NK-92 (cell line): ENCODE measurements at regions not wholly inside any gene's neighbourhood (a gene's known extent, or its start where the extent isn't known, plus 50 kb on each side); places are given as distances from the start of the nearest gene placed in this dataset.

Source experiments
- DNase-seq: peaks from one replicate; lab custom pipeline; 2025; ENCODE audit not compliant: unreplicated experiment; lab: John Stamatoyannopoulos, UW

DNA sequence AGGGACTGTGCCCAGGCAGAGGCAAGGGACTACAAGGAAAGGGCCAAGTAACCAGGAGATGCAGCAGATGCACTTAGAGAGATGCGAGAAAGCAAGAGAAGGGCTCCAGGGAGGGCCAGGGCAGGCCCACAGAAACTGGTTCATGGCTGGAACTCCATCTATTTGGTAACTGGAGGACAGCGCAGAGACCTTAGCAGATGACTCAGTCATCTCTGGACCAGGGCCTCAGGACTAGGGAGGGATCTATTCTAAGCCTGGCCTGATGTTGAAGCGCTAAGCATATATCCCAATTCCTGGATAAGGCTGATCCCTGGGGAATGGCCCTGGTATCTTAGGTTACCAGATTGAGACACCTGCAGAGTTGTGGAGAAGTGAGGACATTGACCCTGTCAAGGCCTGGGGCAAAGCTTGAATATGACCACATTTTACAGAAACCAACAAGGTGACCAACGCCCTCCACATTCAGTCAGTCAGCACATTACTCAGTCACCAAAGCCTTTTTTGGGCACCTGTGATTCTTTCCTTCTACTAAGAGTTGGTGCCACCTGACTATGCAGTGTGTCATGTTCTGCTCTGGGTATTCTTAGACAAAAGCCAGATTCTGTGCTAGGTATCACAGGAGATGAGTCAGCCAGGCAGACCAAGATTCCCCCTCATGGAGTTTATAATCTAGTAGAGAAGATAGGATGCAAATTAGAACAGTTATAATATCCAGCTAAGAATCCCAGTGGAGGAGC is 68.4 kb upstream of the SLCO3A1 start:
- no peak for DNase-seq

DNA sequence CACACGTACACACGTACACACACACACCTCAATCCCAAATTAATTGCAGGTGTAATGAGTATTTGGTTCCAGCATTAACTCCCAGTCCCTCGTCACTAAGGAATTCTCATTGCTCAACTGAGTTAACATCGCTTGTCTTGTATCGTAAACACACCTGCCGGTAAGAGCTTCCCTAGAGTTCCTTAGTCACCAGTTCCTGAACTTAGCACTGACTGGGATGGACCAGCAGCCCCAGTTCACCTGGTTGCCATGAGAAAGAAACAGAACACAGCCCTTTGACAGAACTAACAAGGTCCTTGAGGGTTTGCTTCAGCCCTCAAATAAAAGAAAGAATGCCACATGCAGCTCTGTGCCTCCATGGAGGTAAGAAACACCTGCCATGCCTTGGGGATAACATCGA is 66.3 kb upstream of the SLCO3A1 start:
- DNase-seq = no peak

DNA sequence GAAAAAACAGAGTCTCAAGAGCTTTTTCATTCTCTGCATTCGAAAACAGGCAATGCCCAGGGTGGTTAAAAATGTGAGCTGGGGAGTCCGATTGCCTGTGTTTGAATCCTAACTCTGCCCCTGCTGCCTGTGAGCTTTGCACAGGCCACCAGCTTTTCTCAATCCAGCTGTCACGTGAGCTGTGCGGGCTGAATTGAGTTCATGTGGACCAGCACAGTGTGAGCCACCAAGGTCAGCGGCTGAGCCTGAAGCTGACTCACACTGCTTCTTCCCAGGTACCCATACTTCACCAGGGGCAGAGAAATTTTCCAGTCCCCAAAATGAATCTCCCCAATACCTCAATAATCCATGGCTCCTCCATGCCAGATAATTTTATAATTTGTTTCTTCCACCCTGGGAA is 64.4 kb upstream of the SLCO3A1 start:
- no peak for DNase-seq

DNA sequence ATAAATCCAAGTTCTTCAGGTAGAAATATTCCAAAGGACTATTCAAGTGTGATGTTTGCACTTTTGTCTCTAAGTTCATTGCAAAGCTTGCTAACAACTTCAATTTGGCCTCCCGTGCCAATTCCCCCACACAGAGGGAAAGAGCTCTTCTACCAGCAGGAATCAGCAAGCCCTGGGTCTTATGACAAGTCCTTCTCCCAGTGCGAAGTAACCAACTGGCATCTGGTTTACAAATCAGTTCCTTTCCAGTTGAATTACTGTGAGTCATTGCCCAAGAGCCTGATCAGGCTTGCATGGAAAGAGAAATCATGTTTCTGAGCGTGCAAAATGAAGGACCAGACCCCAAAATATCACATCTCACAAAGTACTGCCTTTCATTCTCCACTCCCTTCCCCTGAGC is 62.7 kb upstream of the SLCO3A1 start:
- DNase-seq = no peak

DNA sequence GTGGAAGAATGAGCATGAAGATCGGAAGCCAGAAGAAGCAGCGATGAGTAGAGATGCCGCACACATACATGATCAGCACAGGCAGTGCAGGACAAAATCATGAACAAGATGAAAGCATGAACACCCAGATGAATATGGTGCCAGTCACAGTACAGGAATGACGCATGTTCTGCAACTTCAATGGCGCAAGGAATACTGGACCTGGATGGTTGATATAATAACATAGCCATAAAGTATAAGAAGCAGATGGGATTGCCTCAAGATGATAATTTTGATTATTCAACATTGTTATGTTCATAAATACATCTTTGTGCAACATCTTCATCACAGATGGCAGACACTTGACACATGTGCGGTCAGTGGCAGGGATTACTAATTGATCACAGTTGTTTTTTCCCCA is 59.7 kb upstream of the SLCO3A1 start:
- DNase-seq = no peak

DNA sequence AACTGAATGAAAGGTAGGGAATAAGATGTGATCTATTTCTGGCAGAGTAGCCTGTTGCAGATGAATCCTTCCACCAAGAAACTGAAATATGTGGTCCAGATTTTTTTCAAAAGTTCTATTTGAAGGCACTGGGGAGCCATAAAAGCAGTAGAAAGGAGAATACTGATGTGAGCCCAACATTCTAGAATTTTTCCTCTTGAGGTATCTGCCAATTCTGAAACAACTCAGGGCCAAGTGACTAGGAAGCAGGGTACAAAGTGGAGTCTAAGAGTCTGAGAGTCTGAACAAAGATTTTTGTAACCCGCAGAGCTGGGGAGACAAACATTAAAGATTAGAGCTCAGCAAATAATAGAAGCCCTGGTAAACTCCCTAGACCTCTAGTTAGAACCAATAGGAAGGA is 58.3 kb upstream of the SLCO3A1 start:
- DNase-seq = no peak

DNA sequence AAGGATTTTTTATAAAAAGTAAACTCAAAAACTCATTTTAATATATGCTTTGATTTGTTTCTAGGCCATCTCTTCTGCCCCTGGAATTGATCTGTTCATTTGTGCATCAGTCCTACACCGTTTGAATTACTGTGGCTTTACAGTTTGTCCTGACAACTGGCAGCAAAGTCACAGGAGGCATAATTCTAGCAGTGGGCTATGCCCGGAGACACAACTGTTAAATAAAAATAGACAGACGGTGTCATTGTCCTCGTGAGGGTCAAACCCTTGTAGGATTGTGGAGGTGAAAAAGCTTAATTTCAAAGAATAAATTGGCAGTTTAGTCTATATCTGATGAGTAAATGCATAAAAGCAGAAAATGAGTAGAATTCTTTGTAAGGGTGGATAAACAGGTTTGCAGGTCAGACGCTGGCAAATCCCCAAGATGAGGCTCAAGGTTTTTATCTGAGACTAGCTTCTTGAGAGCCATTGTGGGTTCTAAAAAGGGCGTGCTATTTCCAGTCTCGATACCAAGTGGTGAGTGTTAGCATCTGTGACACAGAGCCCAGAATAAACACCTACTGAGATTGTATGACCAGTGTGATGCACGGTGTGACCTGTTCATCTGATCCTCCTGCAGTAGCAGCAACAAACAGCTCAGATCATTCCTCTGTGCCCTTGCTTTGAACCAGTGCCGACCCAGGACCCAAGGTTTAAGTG is 51.5 kb upstream of the SLCO3A1 start:
- no peak for DNase-seq

DNA sequence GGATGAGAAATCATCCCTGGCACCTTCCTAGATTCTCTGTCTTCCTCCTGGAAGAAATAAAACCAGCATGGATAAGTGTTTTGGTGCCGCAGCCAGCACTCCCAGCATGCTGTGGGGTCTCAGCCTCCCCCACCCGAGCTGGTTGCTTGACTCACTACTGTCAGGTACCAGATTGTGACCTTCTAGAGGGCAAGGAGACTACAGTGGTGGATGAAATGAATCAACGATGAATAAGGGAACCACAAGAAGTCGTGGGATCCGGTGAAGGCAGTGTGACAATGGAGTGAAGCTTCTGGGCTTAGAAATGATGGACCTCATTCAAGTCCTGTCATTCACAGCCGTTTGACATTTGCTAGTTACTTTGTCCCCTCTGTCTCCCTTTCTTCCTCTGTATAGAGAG is 50.2 kb upstream of the SLCO3A1 start:
- DNase-seq = no peak
